Fibroblast of lung (primary cell): ENCODE measurements at regions not wholly inside any gene's neighbourhood (a gene's known extent, or its start where the extent isn't known, plus 50 kb on each side); places are given as distances from the start of the nearest gene placed in this dataset.

Experiments
- EZH2 ChIP-seq: IDR thresholded peaks from 2 replicates; pipeline ENCODE4 v1.5.1; 2012; ENCODE audit warnings: low read length, control low read depth, mild to moderate bottlenecking; ENCODE audit errors: missing control alignments
- TF ChIP-seq, protein P1 (sequence below), 2 donors: IDR thresholded peaks in 1 of 2; conservative IDR thresholded peaks in 1 of 2; 1 replicate in 1 of 2; 2 replicates in 1 of 2; pipeline ENCODE4 v1.5.1; 2011 to 2012; ENCODE audit warnings: low read length in 2 of 2, control low read depth in 1 of 2, inconsistent platforms in 1 of 2, low read depth in 1 of 2, mild to moderate bottlenecking in 1 of 2

DNA sequence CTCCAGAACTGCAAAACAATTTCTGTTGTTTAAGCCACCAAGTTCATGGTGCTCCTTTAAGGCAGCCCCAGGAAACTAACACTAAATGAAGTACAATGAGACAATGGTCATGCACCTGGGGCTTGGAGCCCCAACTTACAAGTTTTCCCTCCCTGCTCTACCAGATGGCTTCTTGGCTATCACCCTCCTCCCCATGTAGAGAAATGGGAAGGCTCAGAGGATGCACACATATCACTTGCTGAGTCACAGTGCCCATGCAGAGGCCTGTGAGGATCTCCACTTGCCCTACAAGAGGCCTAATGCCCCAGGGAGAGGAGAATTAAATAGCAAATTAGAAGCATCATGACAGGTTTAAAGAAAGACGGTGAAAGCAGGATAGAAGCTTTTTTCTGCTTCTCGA, 270.9 kb downstream of the TTC32 start:
- TF ChIP-seq, protein P1, sequence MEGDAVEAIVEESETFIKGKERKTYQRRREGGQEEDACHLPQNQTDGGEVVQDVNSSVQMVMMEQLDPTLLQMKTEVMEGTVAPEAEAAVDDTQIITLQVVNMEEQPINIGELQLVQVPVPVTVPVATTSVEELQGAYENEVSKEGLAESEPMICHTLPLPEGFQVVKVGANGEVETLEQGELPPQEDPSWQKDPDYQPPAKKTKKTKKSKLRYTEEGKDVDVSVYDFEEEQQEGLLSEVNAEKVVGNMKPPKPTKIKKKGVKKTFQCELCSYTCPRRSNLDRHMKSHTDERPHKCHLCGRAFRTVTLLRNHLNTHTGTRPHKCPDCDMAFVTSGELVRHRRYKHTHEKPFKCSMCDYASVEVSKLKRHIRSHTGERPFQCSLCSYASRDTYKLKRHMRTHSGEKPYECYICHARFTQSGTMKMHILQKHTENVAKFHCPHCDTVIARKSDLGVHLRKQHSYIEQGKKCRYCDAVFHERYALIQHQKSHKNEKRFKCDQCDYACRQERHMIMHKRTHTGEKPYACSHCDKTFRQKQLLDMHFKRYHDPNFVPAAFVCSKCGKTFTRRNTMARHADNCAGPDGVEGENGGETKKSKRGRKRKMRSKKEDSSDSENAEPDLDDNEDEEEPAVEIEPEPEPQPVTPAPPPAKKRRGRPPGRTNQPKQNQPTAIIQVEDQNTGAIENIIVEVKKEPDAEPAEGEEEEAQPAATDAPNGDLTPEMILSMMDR (conservative IDR thresholded peaks at IDR 0.05 in 1 of 2, IDR thresholded peaks at IDR 0.05 in 1 of 2; ENCODE audit: low read depth in 1 of 2, low read length in 2 of 2): no peak
- no peak for TF ChIP-seq EZH2
